OCI-LY1 (cell line): ENCODE measurements at regions not wholly inside any gene's neighbourhood (a gene's known extent, or its start where the extent isn't known, plus 50 kb on each side); places are given as distances from the start of the nearest gene placed in this dataset.

Source experiments
- H2AFZ ChIP-seq: fragments of 200-600 bp; sonication (generic), shearing (Covaris generic); 2 replicates; pipeline ENCODE4 v1.6.0; 2014; ENCODE audit warnings: antibody characterized with exemption, mild to moderate bottlenecking, low read length
- H3F3A ChIP-seq: fragments of 200-600 bp; sonication (generic), shearing (Covaris generic); 2 replicates; pipeline ENCODE4 v1.6.0; 2014; ENCODE audit warnings: mild to moderate bottlenecking, antibody characterized with exemption, low read length, moderate library complexity; ENCODE audit not compliant: insufficient read depth
- H3K27ac ChIP-seq: fragments of 200-600 bp; sonication (generic); 2 replicates; pipeline ENCODE4 v1.5.1; 2014; ENCODE audit warnings: low read length, mixed run types, mild to moderate bottlenecking, low read depth; ENCODE audit not compliant: poor library complexity, severe bottlenecking
- H3K27me3 ChIP-seq: fragments of 200-600 bp; sonication (generic); 2 replicates; pipeline ENCODE4 v1.6.0; 2014; ENCODE audit warnings: antibody characterized with exemption, mild to moderate bottlenecking, low read length, moderate library complexity; ENCODE audit not compliant: insufficient read depth
- H3K36me3 ChIP-seq: fragments of 200-600 bp; sonication (generic); 2 replicates; pipeline ENCODE4 v1.6.1; 2014; ENCODE audit warnings: mild to moderate bottlenecking, antibody characterized with exemption, low read length, moderate library complexity, mixed read lengths; ENCODE audit not compliant: insufficient read depth
- H3K4me1 ChIP-seq: fragments of 200-600 bp; sonication (generic); 2 replicates; pipeline ENCODE4 v1.5.1; 2014; ENCODE audit warnings: mild to moderate bottlenecking, low read length, moderate library complexity; ENCODE audit not compliant: insufficient read depth, severe bottlenecking
- H3K4me2 ChIP-seq: fragments of 200-600 bp; sonication (generic), shearing (Covaris generic); 2 replicates; pipeline ENCODE4 v1.6.1; 2014; ENCODE audit warnings: low read length
- H3K4me3 ChIP-seq: fragments of 200-600 bp; sonication (generic); 2 replicates; pipeline ENCODE4 v1.5.1; 2014; ENCODE audit warnings: low read length, low read depth, mild to moderate bottlenecking, mixed read lengths; ENCODE audit not compliant: poor library complexity, severe bottlenecking
- H3K79me2 ChIP-seq: fragments of 200-600 bp; shearing (Covaris generic); 2 replicates; pipeline ENCODE4 v1.6.1; 2016; ENCODE audit warnings: mixed run types, low read length, mixed read lengths; ENCODE audit not compliant: insufficient read depth
- H3K9ac ChIP-seq: fragments of 200-600 bp; sonication (generic), shearing (Covaris generic); 2 replicates; pipeline ENCODE4 v1.6.1; 2014; ENCODE audit warnings: mild to moderate bottlenecking, low read length, mixed read lengths
- H3K9me2 ChIP-seq: fragments of 200-600 bp; sonication (generic), shearing (Covaris generic); 2 replicates; pipeline ENCODE4 v1.6.1; 2014; ENCODE audit warnings: low read depth, mild to moderate bottlenecking, low read length, mixed read lengths
- H3K9me3 ChIP-seq: fragments of 200-600 bp; shearing (Covaris generic); 2 replicates; pipeline ENCODE4 v1.6.1; 2014; ENCODE audit warnings: low read length, mixed read lengths
- H4K20me1 ChIP-seq: fragments of 200-600 bp; sonication (generic), shearing (Covaris generic); 2 replicates; pipeline ENCODE4 v1.6.0; 2016; ENCODE audit warnings: mild to moderate bottlenecking, low read length; ENCODE audit not compliant: insufficient read depth
- CTCF ChIP-seq: fragments of 200-600 bp; sonication (generic), shearing (Covaris generic); IDR thresholded peaks from 2 replicates; pipeline ENCODE4 v1.5.1; 2017; ENCODE audit warnings: mild to moderate bottlenecking, antibody characterized with exemption, low read length, moderate library complexity, mixed read lengths
- EZH2 ChIP-seq: fragments of 200-600 bp; sonication (generic), shearing (Covaris generic); IDR thresholded peaks from 2 replicates; pipeline ENCODE4 v1.8.0; 2017; ENCODE audit warnings: borderline replicate concordance, mixed run types, mild to moderate bottlenecking, antibody characterized with exemption, low read length, moderate library complexity, mixed read lengths

GRCh38 chr2:13676269-13676668, 956.2 kb upstream of the LRATD1 start:
- H3F3A ChIP-seq: no peaks in the 10 kb centered on the region
- no peak overlapping the region for H3K4me2 ChIP-seq
- H2AFZ ChIP-seq: no peak overlapping the region
- H3K9ac ChIP-seq: no peak overlapping the region
- no peak overlapping the region for H3K27ac ChIP-seq
- no peak overlapping the region for H3K4me3 ChIP-seq
- H3K27me3 ChIP-seq: no peaks in the 10 kb centered on the region
- no peaks in the 10 kb centered on the region for H3K36me3 ChIP-seq
- H3K9me3 ChIP-seq: no peaks in the 10 kb centered on the region
- no peaks in the 10 kb centered on the region for H3K9me2 ChIP-seq
- no peaks in the 10 kb centered on the region for H4K20me1 ChIP-seq
- no peaks in the 10 kb centered on the region for H3K79me2 ChIP-seq
- TF ChIP-seq EZH2 (no peak), CTCF (no peak)
- H3K4me1 ChIP-seq: no peaks in the 10 kb centered on the region

GRCh38 chr2:13681936-13682335, 950.6 kb upstream of the LRATD1 start:
- Histone ChIP-seq H3K4me1 (no peaks in the 10 kb centered on the region), H2AFZ (no peak overlapping the region), H3K27ac (no peak overlapping the region), H3F3A (no peaks in the 10 kb centered on the region), H4K20me1 (no peaks in the 10 kb centered on the region), H3K79me2 (no peaks in the 10 kb centered on the region), H3K9ac (no peak overlapping the region), H3K4me2 (no peak overlapping the region), H3K27me3 (no peaks in the 10 kb centered on the region), H3K36me3 (no peaks in the 10 kb centered on the region), H3K9me2 (no peaks in the 10 kb centered on the region), H3K4me3 (no peak overlapping the region), H3K9me3 (no peaks in the 10 kb centered on the region)
- TF ChIP-seq CTCF (no peak), EZH2 (no peak)

- H3K4me2 ChIP-seq: no peak overlapping the region
- no peaks in the 10 kb centered on the region for H3K79me2 ChIP-seq
- TF ChIP-seq EZH2 (no peak), CTCF (no peak)
- H4K20me1 ChIP-seq: no peaks in the 10 kb centered on the region
- no peaks in the 10 kb centered on the region for H3K4me1 ChIP-seq
- no peaks in the 10 kb centered on the region for H3K36me3 ChIP-seq
- no peaks in the 10 kb centered on the region for H3K27me3 ChIP-seq
- H2AFZ ChIP-seq: no peak overlapping the region
- no peak overlapping the region for H3K27ac ChIP-seq
- H3F3A ChIP-seq: no peaks in the 10 kb centered on the region
- no peak overlapping the region for H3K9ac ChIP-seq
- H3K9me2 ChIP-seq: no peaks in the 10 kb centered on the region
- H3K4me3 ChIP-seq: no peak overlapping the region
- H3K9me3 ChIP-seq: no peaks in the 10 kb centered on the region
These were observed 949.8 kb upstream of the LRATD1 start for GRCh38 chr2:13682540-13683272.
